Left ventricle myocardium inferior (tissue), 1 donor: ENCODE measurements at regions not wholly inside any gene's neighbourhood (a gene's known extent, or its start where the extent isn't known, plus 50 kb on each side); places are given as distances from the start of the nearest gene placed in this dataset.

Experiments used
- DNase-seq: peaks from one replicate; pipeline ENCODE4 v3.0.0-alpha.2; 2020
- H3K27ac ChIP-seq: fragments of 200-600 bp; replicated peaks from 2 replicates; pipeline ENCODE4 v1.8.0; 2021
- H3K27me3 ChIP-seq: fragments of 200-600 bp; 2 replicates; pipeline ENCODE4 v1.8.0; 2021; ENCODE audit warnings: low read depth
- H3K36me3 ChIP-seq: fragments of 200-600 bp; 2 replicates; pipeline ENCODE4 v1.8.0; 2021
- H3K4me1 ChIP-seq: fragments of 200-600 bp; 2 replicates; pipeline ENCODE4 v1.8.0; 2021
- H3K4me3 ChIP-seq: fragments of 200-600 bp; 2 replicates; pipeline ENCODE4 v1.8.0; 2021; ENCODE audit warnings: mild to moderate bottlenecking, moderate library complexity
- H3K9me3 ChIP-seq: fragments of 200-600 bp; replicated peaks from 2 replicates; pipeline ENCODE4 v1.8.0; 2021
- CTCF ChIP-seq: fragments of 200-600 bp; IDR thresholded peaks from 2 replicates; pipeline ENCODE4 v1.8.0; 2021; ENCODE audit warnings: antibody characterized with exemption, mild to moderate bottlenecking, borderline replicate concordance
- intact Hi-C: fragments of 100-400 bp; cut with micrococcal nuclease; formaldehyde crosslinking; loops from one replicate; pipeline ENCODE4 v1.11.0; 2022
- donor health status: DM: no; HTN: yes; CAD: no; lungs with severe emphysema.

DNA sequence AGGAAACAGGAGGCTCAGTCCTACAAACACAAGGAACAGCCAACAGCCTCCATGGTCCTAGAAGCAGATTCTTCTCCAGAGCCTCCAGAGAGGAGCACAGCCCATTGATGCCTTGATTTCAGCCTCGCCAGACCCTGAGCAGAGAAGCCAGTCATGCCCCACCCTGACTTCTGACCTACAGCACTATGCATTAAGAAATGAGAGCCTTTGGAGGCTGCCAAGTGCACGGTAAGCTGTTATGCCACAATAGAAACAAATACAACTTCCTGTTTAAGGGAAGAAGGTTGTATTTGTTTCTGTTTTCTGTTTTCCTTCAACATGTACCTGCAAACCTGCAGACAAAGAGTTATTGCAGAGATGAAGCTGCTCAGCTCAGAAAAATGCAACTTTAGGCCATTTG lies 181.3 kb upstream of the AGAP1 start:
- Histone ChIP-seq H3K36me3 (no peaks in the 10 kb centered on the region), H3K27ac (no peak overlapping the region), H3K4me1 (no peaks in the 10 kb centered on the region), H3K9me3 (peaks cover 6% of the 10 kb centered on the region), H3K4me3 (no peak overlapping the region), H3K27me3 (peaks cover 24% of the 10 kb centered on the region)
- no peak for DNase-seq
- TF ChIP-seq CTCF = no peak
- intact Hi-C loops = no loop called here

DNA sequence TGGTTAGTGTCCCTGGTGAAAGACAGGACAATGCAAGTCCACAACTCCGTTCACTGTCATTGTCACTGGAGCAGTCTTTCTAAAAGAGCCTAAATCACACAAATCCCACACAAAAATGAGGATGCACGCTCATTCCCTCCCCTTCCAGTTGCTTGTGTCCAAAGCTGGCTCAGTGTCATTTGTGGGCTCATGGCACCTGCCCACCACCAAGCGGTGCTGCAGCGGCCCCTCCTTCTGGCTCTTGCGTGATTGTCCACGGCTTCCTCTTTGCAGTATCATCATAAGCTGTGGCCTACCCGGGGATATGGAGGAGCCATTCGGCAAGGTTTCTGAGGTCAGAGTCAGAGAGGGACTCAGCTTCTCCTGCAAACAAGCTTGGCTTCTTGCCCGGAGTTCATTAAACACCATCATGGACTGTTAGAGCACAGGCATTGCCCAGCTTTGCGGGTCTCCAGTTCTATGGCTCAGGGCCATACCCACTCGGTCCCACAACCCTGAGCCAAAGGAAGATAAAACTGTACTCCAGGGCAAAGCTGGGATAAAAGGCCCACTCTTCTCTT lies 179.4 kb upstream of the AGAP1 start:
- no peaks in the 10 kb centered on the region for H3K4me1 ChIP-seq
- no peaks in the 10 kb centered on the region for H3K36me3 ChIP-seq
- H3K27ac ChIP-seq = no peak overlapping the region
- H3K27me3 ChIP-seq = peaks cover 24% of the 10 kb centered on the region
- TF ChIP-seq CTCF = no peak
- intact Hi-C loops = no loop called here
- peaks cover 6% of the 10 kb centered on the region for H3K9me3 ChIP-seq
- no peak overlapping the region for H3K4me3 ChIP-seq
- DNase-seq = no peak

DNA sequence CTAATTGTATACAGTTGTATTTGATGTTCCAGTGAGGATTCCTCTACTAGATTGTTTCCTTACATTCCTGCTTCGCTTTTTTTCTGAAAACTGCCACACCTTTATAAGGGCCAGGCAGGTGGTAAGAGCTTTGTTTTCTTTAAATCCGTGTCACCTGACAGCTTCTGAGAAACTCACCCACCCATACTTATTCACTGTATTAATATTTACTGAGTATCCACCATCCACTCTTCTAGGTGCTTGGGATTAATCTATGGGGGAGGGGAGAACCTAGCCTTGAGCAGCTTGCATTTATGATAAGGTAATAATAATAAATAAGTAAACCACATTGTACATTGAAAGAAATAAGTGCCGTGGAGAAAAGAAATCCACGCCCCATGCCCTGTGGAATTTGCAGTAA lies 174.7 kb upstream of the AGAP1 start:
- no peak for DNase-seq

DNA sequence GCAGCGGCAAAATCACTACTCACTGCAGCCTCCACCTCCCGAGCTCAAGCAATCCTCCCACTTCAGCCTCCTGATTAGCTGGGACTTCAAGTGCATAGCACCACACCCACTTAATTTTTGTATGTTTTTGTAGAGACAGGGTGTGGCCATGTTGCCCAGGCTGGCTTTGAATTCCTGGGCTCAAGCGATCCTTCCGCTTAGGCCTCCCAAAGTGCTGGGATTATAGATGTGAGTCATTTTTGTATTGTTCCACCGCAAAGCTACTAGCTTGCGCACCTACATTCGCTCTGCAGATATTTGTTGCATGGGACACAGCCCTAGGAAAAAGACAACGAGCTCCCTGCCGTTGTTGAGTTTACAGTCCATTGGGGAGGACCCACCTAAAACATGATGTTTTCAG lies 173.5 kb upstream of the AGAP1 start:
- intact Hi-C loops = no loop called here
- H3K27me3 ChIP-seq = peaks cover 54% of the 10 kb centered on the region
- no peaks in the 10 kb centered on the region for H3K9me3 ChIP-seq
- no peaks in the 10 kb centered on the region for H3K36me3 ChIP-seq
- no peak for DNase-seq
- H3K4me3 ChIP-seq = no peak overlapping the region
- H3K27ac ChIP-seq = no peak overlapping the region
- TF ChIP-seq CTCF = no peak
- H3K4me1 ChIP-seq = no peaks in the 10 kb centered on the region

More for the DNA sequence above, 174.7 kb upstream of the AGAP1 start:
- Histone ChIP-seq H3K27me3 (peaks cover 42% of the 10 kb centered on the region), H3K4me3 (no peak overlapping the region), H3K9me3 (no peaks in the 10 kb centered on the region), H3K27ac (no peak overlapping the region), H3K36me3 (no peaks in the 10 kb centered on the region), H3K4me1 (no peaks in the 10 kb centered on the region)
- TF ChIP-seq CTCF = no peak
- intact Hi-C loops = no loop called here

- Histone ChIP-seq H3K4me1 (no peaks in the 10 kb centered on the region), H3K9me3 (no peaks in the 10 kb centered on the region), H3K27me3 (peaks cover 65% of the 10 kb centered on the region), H3K27ac (no peak overlapping the region), H3K36me3 (no peaks in the 10 kb centered on the region), H3K4me3 (no peak overlapping the region)
- no peak for DNase-seq
- intact Hi-C loops = no loop called here
- no peak for TF ChIP-seq CTCF
Observed at GRCh38 chr2:235324324-235324723, 169.5 kb upstream of the AGAP1 start.
